C4-2B (cell line): ENCODE measurements at regions not wholly inside any gene's neighbourhood (a gene's known extent, or its start where the extent isn't known, plus 50 kb on each side); places are given as distances from the start of the nearest gene placed in this dataset.

Experiments
- CTCF ChIP-seq: fragments of 450-650 bp; conservative IDR thresholded peaks from 2 replicates; pipeline ENCODE4 v1.5.1; 2017; ENCODE audit warnings: mild to moderate bottlenecking
- ZFX ChIP-seq: fragments of 450-650 bp; IDR thresholded peaks from 2 replicates; pipeline ENCODE4 v1.6.1; 2017

GRCh38 chr9:107827304-107827703 lies 337.7 kb upstream of the KLF4 start:
- TF ChIP-seq CTCF (no peak), ZFX (no peak)
